ENCODE measurements at regions not wholly inside any gene's neighbourhood (a gene's known extent, or its start where the extent isn't known, plus 50 kb on each side); places are given as distances from the start of the nearest gene placed in this dataset.

DNA sequence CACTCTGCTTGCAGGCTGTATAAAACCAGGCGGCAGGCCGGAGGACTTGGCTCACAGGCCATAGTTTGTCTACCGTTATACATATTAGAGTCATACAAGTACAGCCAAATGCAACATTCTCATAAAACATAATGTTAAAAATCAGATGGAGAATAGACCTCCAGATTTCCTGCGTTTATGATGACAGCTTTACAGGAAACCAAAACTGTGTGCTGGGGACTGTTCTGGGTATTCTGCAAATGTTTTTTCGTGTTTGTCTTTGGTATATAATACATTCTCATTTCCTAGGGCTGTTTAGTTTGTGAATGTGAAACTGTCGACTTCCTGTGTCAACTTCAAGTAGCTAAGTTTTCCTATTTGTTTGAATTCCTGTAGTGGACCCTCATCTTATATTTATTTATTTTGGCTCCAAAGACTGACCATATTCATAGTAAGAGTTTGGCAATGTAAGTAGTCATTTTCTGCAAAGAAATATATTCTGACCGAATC, 79.5 kb upstream of the FAM9C start:
- intact Hi-C loops (cut with micrococcal nuclease) (loop anchor here (10.0 kb wide), 1 partner anchor 251 kb away; no protein-coding TSS in a partner anchor), dilution Hi-C loops (cut with HindIII; ENCODE audit: low sequenced_read_pairs, unreplicated experiment) (no loop called here), in situ Hi-C loops (cut with MboI; ENCODE audit: low sequenced_read_pairs) (loop anchor here (25.0 kb wide), 1 partner anchor 363 kb away; no protein-coding TSS in a partner anchor)
- ChIA-PET POLR2A (ENCODE audit: unreplicated experiment) (no interaction called here), CTCF (interaction anchor here (1.5 kb wide), 1 partner anchor 177 kb away, joined by 6 read pairs; no protein-coding TSS in a partner anchor)
- H4K20me1 ChIP-seq (ENCODE audit: insufficient read depth, low read length): no peaks in the 10 kb centered on the region
- H3K4me1 ChIP-seq (ENCODE audit: control insufficient read depth, insufficient read depth, low read length): peaks cover 7% of the 10 kb centered on the region
- H2AFZ ChIP-seq (replicated peaks; ENCODE audit: low read length, poor library complexity): no peak overlapping the region
- H2BK20ac ChIP-seq (ENCODE audit: low read depth, low read length): peak overlapping the region; percentile 50; the same call in 1 of the 2 replicates
- H3K18ac ChIP-seq (ENCODE audit: low read depth, low read length): peak overlapping the region; percentile 11
- H2BK15ac ChIP-seq (ENCODE audit: low read depth, low read length): no peak overlapping the region
- no TSS peak for BruUV-seq (replicated peaks)
- no peak overlapping the region for H2AK5ac ChIP-seq (ENCODE audit: low read depth, low read length)
- peak overlapping the region; percentile 67 for H3K4me2 ChIP-seq (ENCODE audit: low read depth, low read length)
- H3K56ac ChIP-seq (ENCODE audit: extremely low read depth, insufficient read depth, low read length): peak overlapping the region; percentile 35; the same call in 1 of the 2 replicates
- H2AK9ac ChIP-seq (replicated peaks; ENCODE audit: low read depth, low read length, poor library complexity): no peak overlapping the region
- H3K4me3 ChIP-seq (ENCODE audit: insufficient read depth, low read depth, low read length): no peak overlapping the region
- H3K4ac ChIP-seq (ENCODE audit: low read depth, low read length): no peak overlapping the region; the same call in 1 of the 2 replicates
- DNase-seq (peak; percentile 85), ATAC-seq (ENCODE audit: low read depth) (peak; percentile 60)
- TF ChIP-seq CEBPB (IDR thresholded peaks at IDR 0.05; ENCODE audit: low read depth, low read length) (peak; percentile 32; the same call in 1 of the 2 replicates), MXI1 (IDR thresholded peaks at IDR 0.05; ENCODE audit: borderline replicate concordance, low read depth, low read length) (no peak), RFX5 (IDR thresholded peaks at IDR 0.05; ENCODE audit: low read depth, low read length) (no peak)
- H3K9me1 ChIP-seq (ENCODE audit: insufficient read depth, low read length): peaks cover 4% of the 10 kb centered on the region; the same call in 1 of the 2 replicates
- peak overlapping the region; percentile 5; the same call in 1 of the 2 replicates for H4K5ac ChIP-seq (ENCODE audit: low read depth, low read length)
- 0 out of 2 replicates have a peak overlapping the region, but pooled peaks have one; percentile 44 for H4K91ac ChIP-seq (ENCODE audit: insufficient read depth, low read depth, low read length)
- 50% methylated on average over 1 of the region's 7 CpGs; no CpG with 5 or more reads in 1 of the 2 experiments for WGBS, 2 experiments (ENCODE audit: extremely low coverage in 2 of 2, insufficient read length in 1 of 2)
- H2BK5ac ChIP-seq (ENCODE audit: low read depth, low read length, poor library complexity, severe bottlenecking): peak overlapping the region; percentile 54
- H3K27ac ChIP-seq (ENCODE audit: insufficient read depth, low read length): peak overlapping the region; percentile 96
- H3K79me1 ChIP-seq (ENCODE audit: low read depth in 1 of 2, low read length in 2 of 2): no peaks in the 10 kb centered on the region
- H2BK120ac ChIP-seq (ENCODE audit: low read depth, low read length): peak overlapping the region; percentile 60; the same call in 1 of the 2 replicates
- no peaks in the 10 kb centered on the region for H3K27me3 ChIP-seq (ENCODE audit: control insufficient read depth, insufficient read depth, low read length)
- H3K36me3 ChIP-seq (ENCODE audit: control insufficient read depth, insufficient read depth, low read length): no peaks in the 10 kb centered on the region
- H4K8ac ChIP-seq (ENCODE audit: low read depth in 2 of 2, low read length in 2 of 2): peak overlapping the region in 1 of 2 experiments; percentile 73; a peak in 1 of 4 replicates
- H3K9me3 ChIP-seq (ENCODE audit: control insufficient read depth, insufficient read depth, low read length): no peaks in the 10 kb centered on the region
- H3K9ac ChIP-seq (ENCODE audit: low read depth, low read length): 0 out of 2 replicates have a peak overlapping the region, but pooled peaks have one; percentile 23
- 0 out of 2 replicates have a peak overlapping the region, but pooled peaks have one; percentile 23 for H3K14ac ChIP-seq (replicated peaks; ENCODE audit: low read depth, low read length)
- H3K23ac ChIP-seq (ENCODE audit: low read depth, low read length): no peak overlapping the region
